ENCODE measurements at regions not wholly inside any gene's neighbourhood (a gene's known extent, or its start where the extent isn't known, plus 50 kb on each side); places are given as distances from the start of the nearest gene placed in this dataset.

GRCh38 chr20:22470620-22471026 lies 113.7 kb downstream of the FOXA2 start:
- intact Hi-C loops (cut with micrococcal nuclease): no loop called here

- intact Hi-C loops (cut with micrococcal nuclease): no loop called here
These were observed 117.8 kb downstream of the FOXA2 start for GRCh38 chr20:22466447-22467171.

GRCh38 chr20:22465622-22466446 lies 118.5 kb downstream of the FOXA2 start:
- intact Hi-C loops (cut with micrococcal nuclease): no loop called here

- intact Hi-C loops (cut with micrococcal nuclease): no loop called here
These were observed 119.9 kb downstream of the FOXA2 start for GRCh38 chr20:22464312-22465003.

- intact Hi-C loops (cut with micrococcal nuclease): no loop called here
These were observed 121.1 kb downstream of the FOXA2 start for GRCh38 chr20:22462975-22463914.

- intact Hi-C loops (cut with micrococcal nuclease): no loop called here
These were observed 123.6 kb downstream of the FOXA2 start for GRCh38 chr20:22460803-22461202.

- intact Hi-C loops (cut with micrococcal nuclease): no loop called here
These were observed 124.1 kb downstream of the FOXA2 start for GRCh38 chr20:22460231-22460630.

- intact Hi-C loops (cut with micrococcal nuclease): no loop called here
These were observed 124.6 kb downstream of the FOXA2 start for GRCh38 chr20:22459754-22460153.

- intact Hi-C loops (cut with micrococcal nuclease): no loop called here
These were observed 128.3 kb downstream of the FOXA2 start for GRCh38 chr20:22456109-22456508.

- intact Hi-C loops (cut with micrococcal nuclease): no loop called here
These were observed 129.1 kb downstream of the FOXA2 start for GRCh38 chr20:22455259-22455658.

- intact Hi-C loops (cut with micrococcal nuclease): no loop called here
These were observed 130.9 kb downstream of the FOXA2 start for GRCh38 chr20:22453244-22454080.

- intact Hi-C loops (cut with micrococcal nuclease): no loop called here
These were observed 131.8 kb downstream of the FOXA2 start for GRCh38 chr20:22452442-22453011.

- intact Hi-C loops (cut with micrococcal nuclease): no loop called here
These were observed 133.8 kb downstream of the FOXA2 start for GRCh38 chr20:22450537-22450936.

- intact Hi-C loops (cut with micrococcal nuclease): no loop called here
These were observed 135.0 kb downstream of the FOXA2 start for GRCh38 chr20:22449188-22449973.

- intact Hi-C loops (cut with micrococcal nuclease): no loop called here
These were observed 137.0 kb downstream of the FOXA2 start for GRCh38 chr20:22447447-22447778.

GRCh38 chr20:22446613-22447446 lies 137.5 kb downstream of the FOXA2 start:
- intact Hi-C loops (cut with micrococcal nuclease): no loop called here

- intact Hi-C loops (cut with micrococcal nuclease): no loop called here
These were observed 142.1 kb downstream of the FOXA2 start for GRCh38 chr20:22442318-22442717.

- intact Hi-C loops (cut with micrococcal nuclease): no loop called here
These were observed 145.4 kb downstream of the FOXA2 start for GRCh38 chr20:22438926-22439325.
